GM12872 (cell line): ENCODE measurements at regions not wholly inside any gene's neighbourhood (a gene's known extent, or its start where the extent isn't known, plus 50 kb on each side); places are given as distances from the start of the nearest gene placed in this dataset.

Experiments used
- TF ChIP-seq, protein P1 (sequence below): IDR thresholded peaks from 3 replicates; pipeline ENCODE4 v1.5.1; 2011; ENCODE audit warnings: low read depth, mild to moderate bottlenecking, low read length, moderate library complexity; ENCODE audit not compliant: insufficient read depth

GRCh38 chr2:43059183-43059897 lies 167.1 kb downstream of the ZFP36L2 start:
- TF ChIP-seq, protein P1, sequence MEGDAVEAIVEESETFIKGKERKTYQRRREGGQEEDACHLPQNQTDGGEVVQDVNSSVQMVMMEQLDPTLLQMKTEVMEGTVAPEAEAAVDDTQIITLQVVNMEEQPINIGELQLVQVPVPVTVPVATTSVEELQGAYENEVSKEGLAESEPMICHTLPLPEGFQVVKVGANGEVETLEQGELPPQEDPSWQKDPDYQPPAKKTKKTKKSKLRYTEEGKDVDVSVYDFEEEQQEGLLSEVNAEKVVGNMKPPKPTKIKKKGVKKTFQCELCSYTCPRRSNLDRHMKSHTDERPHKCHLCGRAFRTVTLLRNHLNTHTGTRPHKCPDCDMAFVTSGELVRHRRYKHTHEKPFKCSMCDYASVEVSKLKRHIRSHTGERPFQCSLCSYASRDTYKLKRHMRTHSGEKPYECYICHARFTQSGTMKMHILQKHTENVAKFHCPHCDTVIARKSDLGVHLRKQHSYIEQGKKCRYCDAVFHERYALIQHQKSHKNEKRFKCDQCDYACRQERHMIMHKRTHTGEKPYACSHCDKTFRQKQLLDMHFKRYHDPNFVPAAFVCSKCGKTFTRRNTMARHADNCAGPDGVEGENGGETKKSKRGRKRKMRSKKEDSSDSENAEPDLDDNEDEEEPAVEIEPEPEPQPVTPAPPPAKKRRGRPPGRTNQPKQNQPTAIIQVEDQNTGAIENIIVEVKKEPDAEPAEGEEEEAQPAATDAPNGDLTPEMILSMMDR: no peak

- TF ChIP-seq, protein P1: no peak
Observed at GRCh38 chr2:43058726-43059110, 167.7 kb downstream of the ZFP36L2 start.

- TF ChIP-seq, protein P1: no peak
Observed at GRCh38 chr2:43057742-43058725, 168.4 kb downstream of the ZFP36L2 start.

GRCh38 chr2:43057026-43057741 lies 169.2 kb downstream of the ZFP36L2 start:
- TF ChIP-seq, protein P1: no peak

- TF ChIP-seq, protein P1: no peak
Observed at GRCh38 chr2:43055985-43056384, 170.4 kb downstream of the ZFP36L2 start.

- TF ChIP-seq, protein P1: no peak
Observed at GRCh38 chr2:43055086-43055912, 171.1 kb downstream of the ZFP36L2 start.
